Heart left ventricle (tissue), 16 donors: ENCODE measurements at regions not wholly inside any gene's neighbourhood (a gene's known extent, or its start where the extent isn't known, plus 50 kb on each side); places are given as distances from the start of the nearest gene placed in this dataset.

Experiments
- ATAC-seq, 4 donors: fragments of 200-7000 bp; cut with Tn5 transposase; one replicate each; pipeline ENCODE4 v1.9.1; 2020 to 2022; ENCODE audit warnings: moderate library complexity in 4 of 4, mild to moderate bottlenecking in 3 of 4, moderate number of reproducible peaks in 1 of 4
- DNase-seq, 5 donors: peaks; one replicate each; pipeline ENCODE4 v3.0.0-alpha.2; 2020
- H3K27ac ChIP-seq, 12 donors: fragments of 200-600 bp; sonication (generic) in 4 of 12; one replicate each; pipeline versions ENCODE4 v1.5.0 to v1.8.0; 2016 to 2022; ENCODE audit warnings: mild to moderate bottlenecking in 2 of 12
- H3K27me3 ChIP-seq, 9 donors: fragments of 200-600 bp; sonication (generic) in 2 of 9; one replicate each; pipeline versions ENCODE4 v1.5.1 to v1.8.0; 2016 to 2022; ENCODE audit warnings: mild to moderate bottlenecking in 3 of 9
- H3K36me3 ChIP-seq, 9 donors: fragments of 200-600 bp; sonication (generic) in 2 of 9; one replicate each; pipeline versions ENCODE4 v1.5.0 to v1.8.0; 2018 to 2022; ENCODE audit warnings: mild to moderate bottlenecking in 2 of 9
- H3K4me1 ChIP-seq, 12 donors: fragments of 200-600 bp; sonication (generic) in 4 of 12; one replicate each; pipeline versions ENCODE4 v1.5.0 to v1.8.0; 2016 to 2022; ENCODE audit warnings: mild to moderate bottlenecking in 3 of 12
- H3K4me3 ChIP-seq, 12 donors: fragments of 200-600 bp; sonication (generic) in 4 of 12; one replicate each; pipeline versions ENCODE4 v1.5.0 to v1.8.0; 2017 to 2022; ENCODE audit warnings: mild to moderate bottlenecking in 9 of 12, moderate library complexity in 4 of 12
- H3K9me3 ChIP-seq, 12 donors: fragments of 200-600 bp; sonication (generic) in 4 of 12; one replicate each; pipeline versions ENCODE4 v1.5.0 to v1.8.0; 2016 to 2022; ENCODE audit warnings: mild to moderate bottlenecking in 1 of 12
- POLR2A ChIP-seq, 2 donors: fragments of 450-650 bp; IDR thresholded peaks; one replicate each; pipeline ENCODE4 v1.6.1; 2017; ENCODE audit warnings: antibody characterized with exemption in 2 of 2, mild to moderate bottlenecking in 2 of 2, moderate library complexity in 2 of 2
- WGBS, 4 donors: extraction: QIAGEN DNeasy Blood & Tissue Kit in 2 of 4; methylation state at CpG; one replicate each; pipeline versions ENCODE4 v1.1.5 to v1.1.7; 2013 to 2018; 5-methylcytosine and 5-hydroxymethylcytosine counted together
- intact Hi-C, 10 donors: fragments of 100-400 bp; cut with DNase I; formaldehyde crosslinking; loops; one replicate each; pipeline versions ENCODE4 v1.11.1 to v1.14.2; 2022
- TF ChIP-seq, protein P1 (sequence below), 12 donors: fragments of 200-600 bp; sonication (generic) in 4 of 12; IDR thresholded peaks; one replicate each; pipeline versions ENCODE4 v1.5.0 to v1.8.0; 2018 to 2022; ENCODE audit warnings: antibody characterized with exemption in 12 of 12, mild to moderate bottlenecking in 5 of 12
- donor health status: ischemic (EF 13 %, LVEDD 7.1; RV severe dilation, severe dysfunction).
- donor health status: healthy with polysubstance abuse.
- donor health status: DM: no; HTN: yes; CAD: no.
- donor health status: DM: no; HTN: no; CAD: no.
- donor health status: ischemic (EF 25% LVEDD 6.9; RV normal size, moderate dysfunction).
- donor health status: ischemic (EF 25% LVEDD 5.7; RV mildly dilated, moderate dysfunction).
- donor health status: healthy.
- donor health status: DM: yes; HTN: yes; CAD: no.
- donor health status: ischemic (EF 35%, LVEDD 5.7; RV mildly dilated, moderate dysfunction).
- donor health status: nonischemic (EF 11% LVEDD 7.7; RV severe dilation, severe dysfunction).
- donor health status: DM: yes; HTN: yes; CAD: no.
- donor health status: PGD.
- donor health status: ischemic (EF 29% LVEDD 5.4; RV normal size, mild dysfunction).
- donor health status: nonischemic (EF 23%, LVEDD 6.1; RV moderate dilation, normal function).

DNA sequence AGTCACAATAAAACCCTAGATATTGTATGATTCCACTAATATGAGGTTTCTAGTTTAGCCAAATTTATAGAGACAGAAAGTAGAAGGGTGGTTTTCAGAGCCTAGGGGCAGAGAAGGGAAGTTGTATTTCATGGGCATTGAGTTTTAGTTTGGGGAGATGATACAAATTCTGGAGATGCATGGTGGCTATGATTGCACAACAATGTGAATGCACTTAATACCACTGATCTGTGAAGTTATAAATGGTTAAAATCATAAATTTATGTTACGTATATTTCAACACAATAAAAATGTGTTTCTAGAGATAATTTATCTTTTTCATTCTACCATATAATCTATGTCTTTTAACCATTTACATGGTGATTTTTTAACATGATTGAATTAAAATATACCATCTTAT lies 779.3 kb upstream of the BRINP3 start:
- no peaks in the 10 kb centered on the region for H3K27me3 ChIP-seq
- intact Hi-C loops, result no loop called here
- 86 to 91% (median 89%) methylated on average over 1 of the region's 1 CpG for WGBS, 4 donors
- no peak overlapping the region for H3K4me3 ChIP-seq
- no peak for TF ChIP-seq POLR2A (IDR thresholded peaks at IDR 0.05)
- TF ChIP-seq, protein P1, sequence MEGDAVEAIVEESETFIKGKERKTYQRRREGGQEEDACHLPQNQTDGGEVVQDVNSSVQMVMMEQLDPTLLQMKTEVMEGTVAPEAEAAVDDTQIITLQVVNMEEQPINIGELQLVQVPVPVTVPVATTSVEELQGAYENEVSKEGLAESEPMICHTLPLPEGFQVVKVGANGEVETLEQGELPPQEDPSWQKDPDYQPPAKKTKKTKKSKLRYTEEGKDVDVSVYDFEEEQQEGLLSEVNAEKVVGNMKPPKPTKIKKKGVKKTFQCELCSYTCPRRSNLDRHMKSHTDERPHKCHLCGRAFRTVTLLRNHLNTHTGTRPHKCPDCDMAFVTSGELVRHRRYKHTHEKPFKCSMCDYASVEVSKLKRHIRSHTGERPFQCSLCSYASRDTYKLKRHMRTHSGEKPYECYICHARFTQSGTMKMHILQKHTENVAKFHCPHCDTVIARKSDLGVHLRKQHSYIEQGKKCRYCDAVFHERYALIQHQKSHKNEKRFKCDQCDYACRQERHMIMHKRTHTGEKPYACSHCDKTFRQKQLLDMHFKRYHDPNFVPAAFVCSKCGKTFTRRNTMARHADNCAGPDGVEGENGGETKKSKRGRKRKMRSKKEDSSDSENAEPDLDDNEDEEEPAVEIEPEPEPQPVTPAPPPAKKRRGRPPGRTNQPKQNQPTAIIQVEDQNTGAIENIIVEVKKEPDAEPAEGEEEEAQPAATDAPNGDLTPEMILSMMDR (IDR thresholded peaks at IDR 0.05), result no peak
- H3K4me1 ChIP-seq, result no peaks in the 10 kb centered on the region
- H3K27ac ChIP-seq, result no peak overlapping the region
- ATAC-seq (no peak), DNase-seq (no peak)
- H3K36me3 ChIP-seq, result no peaks in the 10 kb centered on the region
- H3K9me3 ChIP-seq, result peaks cover 0 to 11% (median 0%) of the 10 kb centered on the region in 12 donors

DNA sequence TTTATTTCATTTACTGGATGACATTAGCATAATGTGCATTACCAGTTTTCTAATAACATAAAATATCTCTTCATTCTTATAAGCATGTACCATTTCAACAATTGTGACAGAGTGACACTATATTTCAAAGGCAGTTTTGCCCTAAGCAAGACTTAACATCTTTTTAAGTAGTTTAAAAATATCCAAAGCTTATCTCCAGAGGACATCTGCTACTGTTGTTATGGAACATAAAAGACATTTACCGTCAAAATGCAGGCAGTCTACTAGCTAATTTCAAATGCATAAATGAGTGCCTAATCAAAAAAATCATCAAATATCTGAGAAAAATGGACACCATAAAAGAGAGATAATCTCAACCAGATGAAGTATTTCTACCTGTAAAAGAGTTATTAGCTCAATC lies 782.4 kb upstream of the BRINP3 start:
- no peaks in the 10 kb centered on the region for H3K27me3 ChIP-seq
- DNase-seq, result no peak
- no peak overlapping the region for H3K27ac ChIP-seq
- intact Hi-C loops, result no loop called here
- H3K36me3 ChIP-seq, result no peaks in the 10 kb centered on the region
- no peak for ATAC-seq
- 36 to 54% (median 43%) methylated on average over 1 of the region's 1 CpG for WGBS, 4 donors
- no peak overlapping the region for H3K4me3 ChIP-seq
- H3K4me1 ChIP-seq, result no peaks in the 10 kb centered on the region
- H3K9me3 ChIP-seq, result peaks cover 0 to 3% (median 0%) of the 10 kb centered on the region in 12 donors
- no peak for TF ChIP-seq POLR2A (IDR thresholded peaks at IDR 0.05)
- TF ChIP-seq, protein P1 (IDR thresholded peaks at IDR 0.05), result no peak

DNA sequence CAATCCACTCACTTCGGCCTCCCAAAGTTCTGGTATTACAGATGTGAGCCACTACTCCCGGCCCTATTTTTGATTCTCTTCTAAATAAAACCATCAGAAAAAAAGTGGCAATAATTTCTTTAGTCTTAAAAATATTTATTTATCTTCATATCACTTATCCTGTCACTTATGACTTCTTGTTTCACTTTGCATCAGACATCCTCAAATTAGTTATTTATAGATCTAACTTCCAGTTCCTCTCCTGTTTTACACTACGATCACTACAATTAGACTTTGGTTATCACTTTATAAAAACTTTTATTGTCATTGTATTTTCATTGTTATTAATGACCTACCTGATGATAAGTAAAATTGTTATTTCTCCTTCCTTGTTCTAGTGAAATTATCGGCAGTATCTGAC lies 783.4 kb upstream of the BRINP3 start:
- no peak for TF ChIP-seq POLR2A (IDR thresholded peaks at IDR 0.05)
- TF ChIP-seq, protein P1 (IDR thresholded peaks at IDR 0.05), result no peak
- Histone ChIP-seq H3K4me1 (no peaks in the 10 kb centered on the region), H3K36me3 (no peaks in the 10 kb centered on the region), H3K9me3 (peaks cover 0 to 3% (median 0%) of the 10 kb centered on the region in 12 donors), H3K4me3 (no peak overlapping the region), H3K27me3 (no peaks in the 10 kb centered on the region), H3K27ac (no peak overlapping the region)
- WGBS, 4 donors, result 74 to 79% (median 79%) methylated on average over 4 of the region's 4 CpGs
- intact Hi-C loops, result no loop called here
- no peak for ATAC-seq
- DNase-seq, result no peak

DNA sequence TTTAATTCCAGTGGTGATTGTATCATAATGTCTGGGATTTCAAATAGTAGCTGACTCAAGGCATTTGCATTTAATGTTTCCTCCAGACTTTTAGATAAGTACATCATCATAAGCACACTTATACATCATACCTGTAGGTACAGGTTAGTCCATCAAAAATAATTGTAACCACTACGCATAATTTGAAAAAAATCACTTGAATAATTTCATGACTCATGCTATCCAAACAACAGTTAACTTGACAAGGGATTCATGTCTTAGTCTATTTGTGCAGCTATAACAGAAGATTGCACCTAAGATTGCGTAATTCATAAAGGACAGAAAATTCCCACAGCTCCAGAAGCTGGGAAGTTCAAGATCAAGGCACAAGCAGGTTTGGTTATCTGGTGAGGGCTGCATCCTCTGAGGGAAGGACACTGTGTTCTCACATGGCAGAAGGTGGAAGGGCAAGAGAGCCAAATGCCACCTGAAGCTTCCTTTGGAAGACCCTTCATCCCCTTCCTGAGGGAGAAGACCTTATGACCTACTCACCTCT lies 801.7 kb upstream of the BRINP3 start:
- no peak for DNase-seq
- no peak for TF ChIP-seq POLR2A (IDR thresholded peaks at IDR 0.05)
- TF ChIP-seq, protein P1 (IDR thresholded peaks at IDR 0.05), result no peak
- intact Hi-C loops, result no loop called here
- Histone ChIP-seq H3K27me3 (no peaks in the 10 kb centered on the region), H3K9me3 (peaks cover 0 to 25% (median 6%) of the 10 kb centered on the region in 12 donors), H3K4me1 (no peaks in the 10 kb centered on the region), H3K27ac (no peak overlapping the region), H3K4me3 (no peak overlapping the region), H3K36me3 (no peaks in the 10 kb centered on the region)
- no peak for ATAC-seq
- WGBS, 4 donors, result 89 to 96% (median 92%) methylated on average over 2 of the region's 2 CpGs
